Renal cortex interstitium (tissue), 11 donors: ENCODE measurements at regions not wholly inside any gene's neighbourhood (a gene's known extent, or its start where the extent isn't known, plus 50 kb on each side); places are given as distances from the start of the nearest gene placed in this dataset.

Source experiments
- DNase-seq, 11 donors: peaks; one replicate each; pipeline ENCODE4 v3.0.0-alpha.2; 2013; ENCODE audit warnings: low read depth in 9 of 11, low spot score in 4 of 11; ENCODE audit errors: extremely low read depth in 1 of 11

DNA sequence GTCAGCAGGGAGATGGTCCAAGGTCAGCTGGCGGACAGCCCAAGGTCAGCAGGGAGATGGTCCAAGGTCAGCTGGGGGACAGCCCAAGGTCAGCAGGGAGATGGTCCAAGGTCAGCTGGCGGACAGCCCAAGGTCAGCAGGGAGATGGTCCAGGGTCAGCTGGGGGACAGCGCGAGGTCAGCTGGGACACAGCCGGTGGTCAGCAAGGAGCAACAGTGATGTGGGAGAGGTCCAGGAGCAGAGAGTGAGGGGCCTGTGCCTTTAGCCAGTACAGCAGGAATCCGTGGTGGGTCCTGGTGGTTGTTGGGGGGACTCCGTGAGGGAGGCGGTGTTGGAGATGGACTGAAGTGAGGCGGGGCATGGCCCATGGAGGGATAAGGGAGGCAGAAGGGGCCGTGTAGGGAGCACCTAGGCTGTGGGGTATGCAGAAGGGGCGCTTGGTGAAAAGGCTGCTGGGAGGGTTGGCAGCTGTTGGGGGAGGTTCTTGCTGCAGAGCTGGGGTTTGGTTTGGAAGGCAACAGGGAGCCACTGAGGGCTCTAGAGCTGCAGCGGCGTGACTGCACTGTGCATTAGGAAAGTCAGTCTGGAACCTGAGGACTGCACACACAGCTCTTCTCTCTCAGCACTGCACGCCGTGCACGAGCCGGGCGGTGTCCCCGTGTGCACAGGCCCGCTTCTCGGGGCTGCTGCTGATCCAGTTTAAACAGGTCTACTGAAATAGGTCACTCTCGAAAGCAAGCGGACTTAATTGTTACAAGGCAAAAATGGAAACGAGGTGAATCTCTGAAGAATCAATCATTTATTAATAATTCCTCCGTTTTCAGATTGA is 76.2 kb upstream of the HDAC4 start:
- DNase-seq, result no peak

GRCh38 chr2:239476029-239476756 is 75.4 kb upstream of the HDAC4 start:
- DNase-seq, result no peak

GRCh38 chr2:239475161-239476028 is 74.6 kb upstream of the HDAC4 start:
- no peak for DNase-seq

GRCh38 chr2:239473211-239473805 is 72.5 kb upstream of the HDAC4 start:
- no peak for DNase-seq

DNA sequence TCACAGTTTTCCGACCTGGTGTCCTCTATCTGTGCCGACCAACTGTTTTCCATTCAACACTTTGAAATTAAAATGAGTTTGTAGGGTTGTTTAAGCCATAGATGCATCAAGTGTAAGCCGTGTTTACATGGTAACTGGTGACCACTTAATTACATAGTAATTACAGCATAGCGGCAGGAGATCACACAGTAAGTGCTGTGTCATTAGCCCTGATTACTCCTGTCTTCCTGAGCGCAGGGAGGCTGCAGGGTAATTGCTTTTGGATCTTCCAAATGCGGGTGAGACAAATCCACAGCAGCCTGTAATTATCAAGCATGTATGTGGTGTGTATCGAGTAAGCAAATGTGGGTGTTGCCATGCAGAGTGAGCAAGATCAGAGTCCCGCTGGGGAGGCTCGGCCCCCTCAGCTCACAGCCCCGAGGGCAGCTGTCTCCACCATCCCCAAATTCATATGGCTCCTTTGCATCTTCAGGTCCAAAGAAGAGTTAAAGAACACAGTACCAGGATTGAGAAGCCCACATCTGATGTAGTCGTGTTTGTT is 71.5 kb upstream of the HDAC4 start:
- DNase-seq, result no peak

- no peak for DNase-seq
These were observed 70.4 kb upstream of the HDAC4 start for GRCh38 chr2:239471011-239471792.

GRCh38 chr2:239470151-239470900 is 69.5 kb upstream of the HDAC4 start:
- DNase-seq, result no peak

- no peak for DNase-seq
These were observed 68.5 kb upstream of the HDAC4 start for GRCh38 chr2:239469106-239469960.

DNA sequence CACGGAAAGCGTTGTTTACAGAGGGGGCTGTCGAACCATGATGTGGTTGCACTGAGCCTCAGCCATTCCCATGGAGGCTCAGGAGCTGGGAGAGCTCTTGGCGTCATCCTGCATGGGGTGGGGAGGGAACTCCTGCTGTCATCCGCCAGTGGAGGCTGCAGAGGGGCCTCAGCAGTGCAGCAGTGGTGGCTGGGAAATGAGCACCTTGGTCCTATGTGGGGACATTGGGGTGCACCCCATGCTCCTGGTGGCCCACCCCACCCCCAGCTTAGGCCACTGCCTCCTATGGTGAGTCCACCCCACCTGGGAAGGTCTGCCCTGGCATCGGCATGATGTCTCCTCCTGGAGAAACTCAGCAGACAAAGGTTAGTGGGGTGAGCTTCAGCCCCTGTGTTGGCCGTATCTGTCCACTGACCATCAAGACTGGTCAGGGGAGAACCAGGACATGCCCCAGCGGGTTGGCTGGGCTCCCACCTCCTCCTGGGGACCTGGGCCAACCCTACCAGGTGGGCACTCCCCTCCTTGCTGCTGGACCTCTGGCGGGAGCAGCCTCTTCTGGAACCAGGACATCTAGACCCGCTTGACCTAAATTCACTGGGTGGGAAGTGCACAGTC is 67.8 kb upstream of the HDAC4 start:
- DNase-seq, result no peak

- DNase-seq, result no peak
These were observed 67.2 kb upstream of the HDAC4 start for GRCh38 chr2:239467956-239468490.

DNA sequence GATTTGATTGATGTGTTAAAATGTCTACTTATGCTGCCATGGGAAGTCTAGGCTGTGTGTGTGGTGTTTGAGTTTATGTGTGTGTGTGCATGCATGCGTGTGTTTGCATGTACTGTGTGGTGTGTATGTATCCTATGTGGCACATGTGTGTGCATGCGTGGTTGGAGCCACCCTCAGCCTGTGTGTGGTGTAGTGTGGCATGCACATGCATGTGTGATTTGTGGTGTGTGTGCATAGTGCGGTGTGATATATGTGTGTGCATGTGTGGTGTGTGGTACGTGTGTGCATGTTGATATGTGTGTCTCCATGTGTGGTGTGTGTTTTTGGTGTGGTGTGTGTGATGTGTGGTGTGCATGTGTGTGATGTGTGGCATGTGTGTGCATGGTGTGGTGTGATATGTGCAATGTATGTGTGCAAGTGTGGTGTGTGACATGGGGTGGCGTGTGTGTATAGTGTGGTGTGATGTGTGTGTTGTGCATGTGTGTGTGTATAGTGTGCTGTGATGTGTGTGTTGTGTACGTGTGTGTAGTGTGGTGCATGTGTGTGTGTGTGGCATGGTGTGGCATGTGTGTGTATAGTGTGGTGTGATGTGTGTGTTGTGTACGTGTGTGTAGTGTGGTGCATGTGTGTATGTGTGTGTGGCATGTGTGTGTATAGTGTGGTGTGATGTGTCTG is 66.6 kb upstream of the HDAC4 start:
- DNase-seq, result no peak

GRCh38 chr2:239466755-239467271 is 66.0 kb upstream of the HDAC4 start:
- no peak for DNase-seq

DNA sequence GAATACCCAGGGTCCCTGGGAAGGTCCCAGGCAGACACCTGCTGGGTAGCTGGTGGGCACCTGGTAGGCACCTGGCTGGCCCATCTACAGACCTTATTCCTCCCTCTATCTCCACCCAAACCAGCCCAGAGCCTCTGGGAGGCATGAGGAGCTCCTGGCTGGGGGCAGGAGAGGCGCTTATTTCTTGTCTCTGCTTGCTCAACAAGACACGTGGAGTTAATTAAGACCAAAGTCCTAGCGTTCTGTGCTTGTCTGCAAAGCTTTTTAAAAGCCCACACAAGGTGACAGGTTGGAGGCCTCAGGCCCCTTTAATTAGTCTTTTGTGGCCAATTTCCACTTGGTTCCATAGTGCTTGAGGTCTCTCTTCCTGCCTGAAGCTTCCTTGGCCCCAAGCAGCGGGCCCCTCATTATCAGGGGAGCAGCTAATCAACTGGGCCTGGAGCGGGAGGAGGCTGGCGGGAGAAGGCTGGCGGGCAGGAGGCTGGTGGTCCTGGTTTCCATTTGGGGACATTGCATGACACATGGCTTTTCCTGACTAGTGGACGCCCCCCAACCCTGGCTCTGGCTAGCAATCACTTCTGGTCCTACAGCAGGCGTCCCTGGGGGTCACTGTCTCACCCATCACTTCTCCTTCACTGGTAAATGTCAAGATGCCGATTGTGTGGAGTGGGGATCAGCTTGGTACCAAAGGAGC is 65.4 kb upstream of the HDAC4 start:
- DNase-seq, result no peak
